Omental fat pad (tissue), 3 donors: ENCODE measurements at regions not wholly inside any gene's neighbourhood (a gene's known extent, or its start where the extent isn't known, plus 50 kb on each side); places are given as distances from the start of the nearest gene placed in this dataset.

Source experiments
- ATAC-seq: fragments of 150-250 bp; one replicate; pipeline ENCODE4 v1.9.1; 2016; ENCODE audit warnings: mild to moderate bottlenecking, moderate library complexity; ENCODE audit not compliant: low FRiP score
- DNase-seq: peaks from one replicate; pipeline ENCODE4 v3.0.0-alpha.2; 2019; ENCODE audit warnings: low spot score
- CTCF ChIP-seq, 3 donors: fragments of 450-650 bp; IDR thresholded peaks; one replicate each; pipeline ENCODE4 v1.5.1; 2016 to 2017; ENCODE audit warnings: antibody characterized with exemption in 3 of 3, mild to moderate bottlenecking in 3 of 3, moderate library complexity in 2 of 3

DNA sequence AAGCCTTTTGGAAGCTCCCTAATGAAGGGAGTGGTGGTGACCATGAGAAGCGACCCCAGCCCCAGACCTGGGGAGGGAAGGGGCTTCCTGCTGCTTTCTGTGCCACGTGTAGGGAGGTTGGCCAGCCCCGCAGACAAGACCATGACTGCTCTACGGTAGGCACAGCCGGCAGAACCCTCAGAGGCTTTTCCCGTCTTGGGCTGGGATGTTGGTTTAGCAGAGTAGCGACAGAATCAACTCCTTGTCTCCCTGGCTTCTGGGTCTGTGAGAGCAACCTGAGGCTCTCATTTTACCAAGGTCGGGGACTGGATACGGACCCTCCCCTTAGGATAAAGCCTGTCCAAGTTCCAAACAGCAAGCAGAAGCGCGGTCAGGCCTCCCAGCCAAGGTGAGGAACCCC is 123.3 kb downstream of the AXIN2 start:
- TF ChIP-seq CTCF (IDR thresholded peaks at IDR 0.05), result no peak
- no peak for DNase-seq
- no peak for ATAC-seq

DNA sequence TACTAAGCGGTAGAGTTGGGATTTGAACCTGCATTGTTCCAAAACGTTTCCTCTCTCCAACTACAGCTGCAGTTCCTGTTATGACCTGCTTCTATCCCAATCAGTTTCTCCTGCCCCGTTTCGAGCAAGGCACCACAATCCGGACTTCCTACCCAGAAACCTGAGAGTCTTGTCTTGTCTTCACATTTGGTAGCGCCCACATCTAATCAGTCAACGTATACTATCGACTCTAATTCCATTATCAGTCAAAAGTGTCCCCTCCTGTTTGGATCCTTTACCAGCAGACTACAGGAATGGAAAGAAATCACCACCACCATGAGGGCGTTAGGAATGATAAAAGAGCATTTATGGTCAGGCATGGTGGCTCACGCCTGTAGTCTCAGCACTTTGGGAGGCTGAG is 124.6 kb downstream of the AXIN2 start:
- TF ChIP-seq CTCF (IDR thresholded peaks at IDR 0.05), result no peak
- DNase-seq (no peak), ATAC-seq (no peak)

- TF ChIP-seq CTCF (IDR thresholded peaks at IDR 0.05), result no peak
- ATAC-seq, result peak; percentile 65
- DNase-seq, result no peak
These were observed 126.6 kb downstream of the AXIN2 start for GRCh38 chr17:65434878-65435277.

DNA sequence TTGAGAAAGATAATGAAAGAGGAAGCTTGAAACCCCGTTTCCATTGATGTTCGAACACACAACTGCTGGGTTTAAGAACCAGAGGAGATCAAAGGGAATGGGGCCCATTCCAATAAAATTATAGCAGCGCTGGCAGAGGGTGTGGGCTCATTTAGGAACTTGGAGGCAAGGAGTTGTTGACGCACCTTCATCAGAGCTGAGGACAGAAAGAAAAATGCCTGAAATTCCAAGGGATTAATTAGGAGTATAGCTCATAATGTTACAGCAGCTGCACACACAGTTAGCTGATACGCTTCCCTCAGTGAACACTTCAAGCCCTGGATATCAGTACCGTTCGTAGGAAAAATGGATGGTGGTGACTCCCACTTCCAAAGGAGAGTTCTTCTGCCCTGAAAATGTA is 127.2 kb downstream of the AXIN2 start:
- ATAC-seq (peak; percentile 65), DNase-seq (no peak)
- TF ChIP-seq CTCF (IDR thresholded peaks at IDR 0.05), result no peak

DNA sequence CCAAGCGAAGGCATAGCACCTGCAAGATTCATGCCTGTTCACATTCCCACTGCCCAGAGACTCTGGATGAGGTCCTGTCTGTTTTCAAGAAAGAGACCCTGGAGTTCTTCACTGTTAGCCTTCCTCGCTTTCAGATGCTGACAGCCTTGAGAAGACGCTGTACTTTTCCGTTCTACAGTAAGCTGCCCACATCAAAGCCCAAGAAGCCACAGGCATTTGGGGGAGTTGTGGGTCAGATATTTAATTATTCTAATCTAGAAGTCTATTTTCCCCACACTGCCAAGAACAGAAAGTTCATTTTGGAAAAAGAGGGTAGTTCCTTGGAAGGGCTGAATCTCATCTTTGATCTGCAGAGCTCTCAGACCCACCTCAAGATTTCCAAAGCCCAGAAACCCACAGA is 127.9 kb downstream of the AXIN2 start:
- DNase-seq (no peak), ATAC-seq (no peak)
- no peak for TF ChIP-seq CTCF (IDR thresholded peaks at IDR 0.05)

DNA sequence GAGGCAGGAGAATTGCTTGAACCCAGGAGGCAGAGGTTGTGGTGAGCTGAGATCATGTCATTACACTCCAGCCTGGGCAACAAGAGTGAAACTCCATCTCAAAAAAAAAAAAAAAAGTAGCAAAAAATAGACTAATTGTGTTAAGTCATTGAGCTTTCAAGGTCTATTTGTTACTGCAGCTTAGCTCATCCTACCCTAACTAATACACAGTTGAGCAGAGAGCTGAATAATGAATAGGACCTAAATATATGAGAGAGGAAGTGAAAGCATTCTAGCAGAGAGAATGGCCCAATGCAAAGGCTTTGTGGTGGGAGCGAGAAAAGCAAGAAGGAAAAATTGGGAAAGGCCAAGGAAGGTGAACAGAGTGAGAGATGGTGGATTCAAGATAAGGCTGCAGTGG is 128.3 kb downstream of the AXIN2 start:
- DNase-seq (no peak), ATAC-seq (no peak)
- no peak for TF ChIP-seq CTCF (IDR thresholded peaks at IDR 0.05)

- ATAC-seq, result no peak
- no peak for DNase-seq
- TF ChIP-seq CTCF (IDR thresholded peaks at IDR 0.05), result no peak
These were observed 130.3 kb downstream of the AXIN2 start for GRCh38 chr17:65431116-65431515.
